ENCODE measurements at regions not wholly inside any gene's neighbourhood (a gene's known extent, or its start where the extent isn't known, plus 50 kb on each side); places are given as distances from the start of the nearest gene placed in this dataset.
A peak's percentile ranks its signal among the peaks of the same experiment; 100 is the strongest.

GRCh38 chr16:73614131-73614530 is 566.2 kb upstream of the ZFHX3 start:
- H3K79me2 ChIP-seq (ENCODE audit: insufficient read depth, low read length): no peaks in the 10 kb centered on the region
- WGBS (ENCODE audit: low lambda C conversion rate): 26% methylated on average over 4 of the region's 4 CpGs

GRCh38 chr16:73610605-73611156 is 562.8 kb upstream of the ZFHX3 start:
- FAIRE-seq (no peak), ATAC-seq (no peak), DNase-seq (ENCODE audit: low spot score) (no peak)
- Histone ChIP-seq H3K79me2 (ENCODE audit: insufficient read depth, low read length) (no peaks in the 10 kb centered on the region), H3K9ac (ENCODE audit: insufficient read depth, low read depth, low read length) (no peak overlapping the region), H3K9me3 (ENCODE audit: low read length) (no peaks in the 10 kb centered on the region), H3K36me3 (replicated peaks in 1 of 2; ENCODE audit: control insufficient read depth in 1 of 2, insufficient read depth in 2 of 2, low read length in 2 of 2) (no peaks in the 10 kb centered on the region), H3K4me2 (ENCODE audit: low read depth, low read length) (no peak overlapping the region), H2AFZ (ENCODE audit: low read length) (no peak overlapping the region), H3K27me3 (ENCODE audit: control insufficient read depth in 1 of 2, insufficient read depth in 2 of 2, low read length in 2 of 2) (peaks cover 0 to 52% of the 10 kb centered on the region in 2 experiments; a peak in 4 of 5 replicates), H4K20me1 (ENCODE audit: insufficient read depth, low read length) (no peaks in the 10 kb centered on the region), H3K4me3 (replicated peaks in 1 of 3; ENCODE audit: insufficient read depth in 1 of 3, low read depth in 2 of 3, low read length in 3 of 3) (no peak overlapping the region), H3K4me1 (ENCODE audit: insufficient read depth, low read length) (no peaks in the 10 kb centered on the region), H3K27ac (ENCODE audit: extremely low read length, insufficient read depth, low read length) (no peak overlapping the region)
- in situ Hi-C loops (cut with HindIII; ENCODE audit: extremely low pct_ligation_motif_present, low pct_unique_long_range_greater_than_20kb) (no loop called here), intact Hi-C loops (cut with micrococcal nuclease; ENCODE audit: unreplicated experiment) (no loop called here)
- BruUV-seq (replicated peaks): no TSS peak
- POLR2A ChIA-PET: no interaction called here
- WGBS (ENCODE audit: low lambda C conversion rate): under 1% methylated on average over 5 of the region's 5 CpGs
- CTCF ChIA-PET (ENCODE audit: low intra/inter-chr PET ratio, low total read pairs): no interaction called here
- TF ChIP-seq NFRKB (IDR thresholded peaks at IDR 0.05): no peak
- TF ChIP-seq EZH2 (conservative IDR thresholded peaks at IDR 0.05; ENCODE audit: low read depth, low read length): 0 out of 2 replicates have a peak, but pooled peaks have one; percentile 57

More at GRCh38 chr16:73614131-73614530, 566.2 kb upstream of the ZFHX3 start:
- POLR2A ChIA-PET: no interaction called here
- Histone ChIP-seq H4K20me1 (ENCODE audit: insufficient read depth, low read length) (no peaks in the 10 kb centered on the region), H3K36me3 (replicated peaks in 1 of 2; ENCODE audit: control insufficient read depth in 1 of 2, insufficient read depth in 2 of 2, low read length in 2 of 2) (no peaks in the 10 kb centered on the region), H3K9me3 (ENCODE audit: low read length) (no peaks in the 10 kb centered on the region), H3K27ac (ENCODE audit: extremely low read length, insufficient read depth, low read length) (no peak overlapping the region), H3K9ac (ENCODE audit: insufficient read depth, low read depth, low read length) (no peak overlapping the region), H3K4me3 (replicated peaks in 1 of 3; ENCODE audit: insufficient read depth in 1 of 3, low read depth in 2 of 3, low read length in 3 of 3) (no peak overlapping the region), H3K4me2 (ENCODE audit: low read depth, low read length) (no peak overlapping the region), H2AFZ (ENCODE audit: low read length) (no peak overlapping the region), H3K27me3 (ENCODE audit: control insufficient read depth in 1 of 2, insufficient read depth in 2 of 2, low read length in 2 of 2) (peaks cover 0 to 55% of the 10 kb centered on the region in 2 experiments; a peak in 4 of 5 replicates), H3K4me1 (ENCODE audit: insufficient read depth, low read length) (no peaks in the 10 kb centered on the region)
- intact Hi-C loops (cut with micrococcal nuclease; ENCODE audit: unreplicated experiment) (no loop called here), in situ Hi-C loops (cut with HindIII; ENCODE audit: extremely low pct_ligation_motif_present, low pct_unique_long_range_greater_than_20kb) (no loop called here)
- BruUV-seq (replicated peaks): no TSS peak
- CTCF ChIA-PET (ENCODE audit: low intra/inter-chr PET ratio, low total read pairs): no interaction called here
- ATAC-seq: no peak
- no peak for DNase-seq (ENCODE audit: low spot score)
- FAIRE-seq: no peak
- TF ChIP-seq FOXP4 (CRISPR knock-in tag; IDR thresholded peaks at IDR 0.05): no peak
- no peak for TF ChIP-seq ZNF737 (CRISPR knock-in tag; IDR thresholded peaks at IDR 0.05; ENCODE audit: borderline replicate concordance)
- TF ChIP-seq SMAD3 (CRISPR knock-in tag; IDR thresholded peaks at IDR 0.05): no peak
- TF ChIP-seq ZNF121 (CRISPR knock-in tag; IDR thresholded peaks at IDR 0.05): no peak

Measured in HepG2 (cell line).